Dermis blood vessel endothelial cell (primary cell): ENCODE measurements at regions not wholly inside any gene's neighbourhood (a gene's known extent, or its start where the extent isn't known, plus 50 kb on each side); places are given as distances from the start of the nearest gene placed in this dataset.

Experiments used
- DNase-seq: peaks from one replicate; pipeline ENCODE4 v3.0.0; 2010

GRCh38 chr3:21132896-21133295 is 618.1 kb downstream of the ZNF385D start:
- no peak for DNase-seq

DNA sequence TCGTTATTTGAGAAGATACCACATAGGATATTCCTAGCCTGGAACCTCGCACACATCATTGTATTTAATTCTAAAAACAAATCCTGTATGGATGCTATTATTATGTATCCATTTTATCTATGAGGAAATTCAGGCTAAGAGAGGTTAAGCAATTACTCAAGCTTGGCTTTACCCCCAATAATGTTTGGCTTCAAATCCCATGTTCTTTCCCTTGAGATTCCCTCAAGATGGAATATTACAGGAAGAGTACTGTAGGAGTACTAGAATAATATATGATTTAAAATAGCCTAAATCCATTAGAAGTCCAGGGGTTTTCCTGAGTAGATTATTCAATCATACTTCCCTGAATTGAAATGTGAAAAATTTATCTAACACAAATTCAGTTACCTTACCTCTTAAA is 630.2 kb downstream of the ZNF385D start:
- no peak for DNase-seq

GRCh38 chr3:21117370-21117769 is 633.6 kb downstream of the ZNF385D start:
- no peak for DNase-seq

DNA sequence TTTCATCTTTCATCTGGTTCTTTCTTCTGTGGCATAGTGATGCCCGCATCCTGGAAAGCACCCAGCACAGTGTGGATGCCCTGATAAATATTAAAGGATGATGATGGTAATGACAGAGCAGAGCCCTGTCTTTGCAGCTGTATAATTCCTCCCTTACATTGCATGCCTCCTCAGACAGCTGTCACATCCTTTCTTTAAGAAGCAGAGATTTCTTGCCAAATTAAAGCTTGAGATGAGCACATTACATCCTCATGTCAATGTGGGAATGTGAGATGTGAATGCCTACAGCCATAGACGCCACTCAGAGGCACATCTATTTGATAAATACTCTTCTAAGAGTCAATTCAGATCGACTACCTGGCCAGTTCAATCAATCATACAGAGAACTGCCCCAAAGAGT is 642.0 kb downstream of the ZNF385D start:
- DNase-seq, result no peak

- DNase-seq, result no peak
Observed at GRCh38 chr3:21105784-21106183, 645.2 kb downstream of the ZNF385D start.

DNA sequence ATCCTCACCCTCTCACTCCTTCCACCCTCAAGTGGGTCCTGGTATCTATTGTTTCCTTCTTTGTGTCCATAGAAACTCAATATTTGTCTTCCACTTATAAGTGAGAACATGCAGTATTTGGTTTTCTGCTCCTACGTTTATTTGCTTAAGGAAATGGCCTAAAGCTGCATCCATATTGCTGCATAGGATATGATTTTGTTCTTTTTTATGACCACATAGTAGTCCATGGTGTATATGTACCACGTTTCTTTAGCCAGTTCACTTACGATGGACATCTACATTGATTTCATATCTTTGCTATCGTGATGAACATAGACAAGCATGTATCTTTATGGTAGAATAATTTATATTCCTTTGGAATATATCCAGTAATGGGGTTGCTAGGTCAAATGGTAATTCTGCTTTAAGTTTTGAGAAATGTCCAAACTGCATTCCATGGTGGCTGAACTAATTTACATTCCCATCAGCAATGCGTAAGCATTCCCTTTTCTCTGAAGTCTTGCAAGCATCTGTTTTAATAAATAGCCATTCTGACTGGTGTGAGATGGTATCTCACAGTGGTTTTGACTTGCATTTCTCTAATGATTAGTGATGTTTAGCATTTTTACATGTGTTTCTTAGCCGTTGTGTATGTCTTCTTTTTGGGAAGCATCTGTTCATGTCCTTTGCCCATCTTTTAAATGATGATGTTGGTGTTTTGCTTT is 650.2 kb downstream of the ZNF385D start:
- DNase-seq, result no peak

- DNase-seq, result no peak
Observed at GRCh38 chr3:21094686-21095085, 656.3 kb downstream of the ZNF385D start.

DNA sequence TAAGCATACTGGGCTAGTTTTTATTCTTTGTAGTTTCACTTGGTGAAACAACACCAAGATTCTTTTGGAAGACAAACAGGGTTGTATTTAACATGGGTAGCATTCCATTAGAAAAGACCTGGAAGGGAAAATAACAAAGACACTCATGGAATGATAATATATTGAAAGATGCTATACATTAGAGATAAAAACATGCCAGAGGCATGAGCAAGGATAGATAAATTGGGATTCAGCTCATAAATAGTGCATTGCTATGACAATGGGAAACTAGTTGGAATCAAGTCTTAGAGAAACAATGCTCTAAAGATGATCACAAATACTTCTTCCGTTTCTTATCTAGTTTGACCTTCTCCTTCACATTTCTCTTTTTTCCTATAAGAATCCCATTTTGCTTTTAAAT is 677.4 kb downstream of the ZNF385D start:
- DNase-seq, result no peak

DNA sequence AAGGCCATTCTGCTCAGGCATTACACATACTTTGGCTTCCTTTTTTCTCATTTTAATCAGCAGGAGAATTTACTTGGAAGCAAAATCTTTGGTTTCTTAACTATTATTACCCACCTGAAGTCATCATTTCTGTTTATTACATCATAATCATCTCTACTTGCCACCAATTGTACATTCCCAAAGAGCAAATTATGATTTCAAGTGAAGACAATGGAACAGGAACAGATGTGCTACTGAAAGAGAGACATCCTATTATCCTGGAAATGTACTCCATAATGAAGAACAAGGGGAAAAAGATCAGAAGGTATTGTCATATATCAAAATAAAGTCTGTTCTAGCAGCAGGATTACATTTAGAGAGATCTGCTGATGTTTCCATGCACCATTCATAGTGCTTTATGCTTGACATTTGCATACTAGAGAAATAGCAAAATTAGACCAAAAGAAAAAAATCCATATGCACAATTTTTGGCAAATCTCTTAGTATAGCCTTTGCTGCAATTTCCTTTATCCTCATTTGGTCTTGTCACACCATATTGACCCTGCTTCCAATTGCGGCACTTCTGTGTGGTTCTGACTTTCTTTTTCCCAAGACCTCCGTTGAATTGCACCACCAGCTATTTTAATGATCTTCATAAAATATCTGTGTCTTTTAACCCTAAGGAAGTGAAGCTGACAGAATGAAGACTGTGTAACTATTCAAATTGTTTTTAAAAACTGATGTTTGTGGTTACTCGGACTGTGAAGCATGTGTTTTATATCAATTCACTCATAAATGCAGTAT is 683.8 kb downstream of the ZNF385D start:
- DNase-seq, result no peak

DNA sequence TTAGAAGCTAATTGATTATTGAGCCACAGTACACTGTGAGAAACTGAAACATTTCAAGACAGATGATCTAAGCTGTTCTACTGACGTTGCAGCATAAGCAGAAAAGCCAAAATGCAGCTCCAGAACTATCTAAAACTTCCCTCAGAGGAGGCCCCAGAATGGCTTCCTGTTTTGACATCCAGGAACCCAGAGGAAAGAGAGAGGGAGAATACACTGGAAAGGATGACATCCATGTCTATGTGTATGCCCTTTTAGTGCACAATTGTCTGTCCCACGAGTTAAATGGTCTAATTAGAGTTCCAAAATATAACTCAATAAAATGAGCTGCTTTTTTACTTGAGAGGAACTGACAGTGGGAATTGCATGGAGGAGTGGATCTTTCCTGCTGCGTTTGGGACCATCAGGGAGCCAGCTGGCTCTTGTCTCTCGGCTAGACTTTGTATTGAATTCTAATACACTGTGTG is 688.1 kb downstream of the ZNF385D start:
- no peak for DNase-seq

DNA sequence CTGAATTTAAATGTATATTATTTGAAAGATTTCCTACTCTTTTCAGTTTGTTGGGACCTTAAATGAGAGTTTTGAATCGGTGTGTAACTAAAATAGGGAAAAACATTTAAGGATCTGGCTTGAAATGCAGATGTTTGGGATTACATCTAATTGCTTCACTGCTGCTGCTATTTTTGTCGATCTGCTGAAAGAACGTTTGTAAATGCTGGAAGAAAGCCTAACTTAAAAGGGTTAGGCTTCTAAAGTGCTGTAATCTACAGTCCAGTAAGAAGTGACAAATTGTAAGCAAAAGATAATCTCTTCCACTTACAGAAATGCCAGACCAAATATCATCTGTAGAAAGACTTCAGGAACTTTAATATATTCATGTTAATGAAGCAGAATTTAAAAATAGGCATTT is 691.6 kb downstream of the ZNF385D start:
- no peak for DNase-seq

- DNase-seq, result no peak
Observed at GRCh38 chr3:21056293-21056692, 694.7 kb downstream of the ZNF385D start.

DNA sequence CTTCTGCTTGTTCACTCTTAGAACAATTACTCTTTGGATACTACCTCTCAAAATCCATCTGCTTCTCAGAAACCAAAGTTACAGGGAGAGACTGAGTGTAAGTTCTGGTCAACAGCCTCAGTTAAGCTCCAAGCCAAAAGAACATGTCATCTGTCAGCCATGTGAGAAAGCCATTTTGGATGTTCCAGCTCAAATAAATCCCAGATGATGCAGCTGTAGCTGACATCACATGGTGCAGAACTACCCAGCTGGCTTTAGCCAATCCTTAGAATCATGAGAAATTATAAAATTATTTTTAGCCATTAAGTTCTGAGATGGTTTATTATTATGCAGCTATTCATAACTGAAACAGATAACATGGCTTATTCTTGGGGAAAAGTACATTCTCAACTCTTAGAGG is 696.0 kb downstream of the ZNF385D start:
- no peak for DNase-seq

- no peak for DNase-seq
Observed at GRCh38 chr3:21054064-21054463, 696.9 kb downstream of the ZNF385D start.

- DNase-seq, result no peak
Observed at GRCh38 chr3:21049334-21050062, 701.5 kb downstream of the ZNF385D start.

DNA sequence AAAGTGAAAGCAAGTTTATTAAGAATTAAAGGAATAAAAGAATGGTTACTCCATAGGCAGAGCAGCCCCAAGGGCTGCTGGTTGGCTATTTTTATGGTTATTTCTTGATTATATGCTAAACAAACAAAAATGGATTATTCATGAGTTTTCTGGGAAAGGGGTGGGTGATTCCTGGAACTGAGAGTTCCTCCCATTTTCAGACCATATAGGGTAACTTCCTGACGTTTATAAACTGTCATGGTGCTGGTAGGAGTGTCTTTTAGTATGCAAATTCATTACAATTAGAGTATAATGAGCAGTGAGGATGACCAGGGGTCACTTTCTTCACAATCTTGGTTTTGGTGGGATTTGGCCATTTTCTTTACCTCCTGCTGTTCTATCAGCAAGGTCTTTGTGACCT is 707.9 kb downstream of the ZNF385D start:
- DNase-seq, result no peak

DNA sequence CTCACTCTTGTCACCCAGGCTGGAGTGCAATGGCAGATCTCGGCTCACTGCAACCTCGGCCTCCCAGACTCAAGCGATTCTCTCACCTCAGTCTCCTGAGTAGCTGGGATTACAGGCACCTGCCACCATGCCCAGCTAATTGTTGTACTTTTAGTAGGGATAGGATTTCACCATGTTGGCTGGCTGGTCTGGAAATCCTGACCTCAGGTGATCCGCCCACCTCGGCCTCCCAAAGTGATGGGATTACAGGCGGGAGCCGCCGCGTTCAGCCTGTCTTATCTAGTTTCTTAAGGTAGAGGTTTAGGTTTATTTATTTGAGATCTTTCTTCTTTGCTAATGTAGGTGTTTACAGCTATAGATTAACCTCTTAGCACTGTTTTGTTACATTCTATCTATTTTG is 708.8 kb downstream of the ZNF385D start:
- DNase-seq, result no peak

- DNase-seq, result no peak
Observed at GRCh38 chr3:21041621-21042020, 709.4 kb downstream of the ZNF385D start.

DNA sequence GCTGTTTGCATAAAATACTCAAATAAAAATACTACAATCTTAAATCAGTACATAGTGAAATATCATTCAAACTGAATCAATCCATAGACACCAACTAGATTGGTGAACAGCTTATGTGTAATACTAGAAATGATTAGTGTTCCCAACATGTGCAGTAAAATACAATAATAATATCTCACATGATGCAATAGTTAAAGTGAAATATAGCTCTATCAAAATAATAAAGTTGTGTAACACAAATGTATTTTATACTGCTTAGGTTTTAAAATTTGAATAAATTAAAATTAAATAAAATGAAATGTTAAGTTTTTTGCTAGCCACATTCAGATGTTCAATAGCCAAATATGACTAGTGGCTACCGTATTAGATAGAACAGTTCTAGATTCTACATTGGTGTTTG is 714.1 kb downstream of the ZNF385D start:
- no peak for DNase-seq

- DNase-seq, result no peak
Observed at GRCh38 chr3:21028412-21028811, 722.6 kb downstream of the ZNF385D start.

DNA sequence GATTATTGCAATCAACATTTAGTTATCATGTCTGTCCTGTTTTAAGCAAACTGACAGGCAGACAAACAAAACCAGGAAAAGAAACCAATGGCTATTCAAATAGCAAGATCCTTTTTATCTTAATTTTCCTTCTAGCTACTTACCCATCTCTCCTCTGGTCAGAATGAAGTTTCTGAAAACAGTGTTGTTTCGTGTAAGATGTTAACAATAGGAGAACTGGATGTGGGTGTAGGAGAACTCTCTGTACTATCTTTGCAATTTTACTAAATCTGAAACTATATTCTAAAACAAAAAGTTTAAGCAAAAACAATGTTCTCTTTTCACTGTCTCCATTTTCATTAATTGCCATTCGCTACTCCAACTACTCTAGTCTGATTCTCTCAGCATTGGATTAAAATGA is 726.4 kb downstream of the ZNF385D start:
- DNase-seq, result no peak

DNA sequence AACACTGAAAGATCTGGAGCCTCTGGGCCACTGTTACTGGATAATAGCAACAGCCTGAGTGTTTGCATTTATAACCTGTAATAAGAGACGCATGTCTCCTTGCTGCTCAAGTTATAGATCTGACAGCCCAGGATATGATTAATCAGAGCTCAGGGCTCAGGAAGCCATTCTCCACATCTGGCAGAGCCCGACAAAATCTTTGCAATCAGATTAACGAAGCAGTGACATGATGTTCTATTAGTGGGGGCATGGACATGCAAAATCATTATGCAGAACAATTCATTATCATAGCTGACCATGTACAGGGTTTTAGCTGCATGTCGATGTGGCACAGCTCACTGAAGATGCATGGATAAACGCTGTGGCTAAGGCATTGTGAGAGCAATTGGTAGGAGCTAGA is 730.3 kb downstream of the ZNF385D start:
- DNase-seq, result no peak

DNA sequence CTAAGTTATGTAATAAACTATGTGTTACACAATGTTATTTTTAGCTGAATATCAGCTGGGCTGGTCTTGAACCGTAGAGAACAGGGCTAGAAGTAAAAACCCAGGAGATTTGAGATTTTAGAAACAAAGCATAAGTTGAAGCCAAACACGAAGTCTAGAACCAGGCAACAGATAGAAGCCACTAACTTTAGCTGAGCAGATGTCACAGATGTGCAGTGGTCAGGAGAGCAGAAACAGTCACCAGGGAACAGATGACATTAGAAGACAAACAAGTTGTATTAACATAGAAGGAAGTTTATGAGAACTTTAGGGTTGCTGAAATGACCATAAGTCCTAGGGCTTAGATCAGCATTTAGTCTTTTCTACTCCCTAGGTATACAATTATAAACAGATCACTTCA is 731.0 kb downstream of the ZNF385D start:
- DNase-seq, result no peak
